ENCODE measurements at regions not wholly inside any gene's neighbourhood (a gene's known extent, or its start where the extent isn't known, plus 50 kb on each side); places are given as distances from the start of the nearest gene placed in this dataset.

DNA sequence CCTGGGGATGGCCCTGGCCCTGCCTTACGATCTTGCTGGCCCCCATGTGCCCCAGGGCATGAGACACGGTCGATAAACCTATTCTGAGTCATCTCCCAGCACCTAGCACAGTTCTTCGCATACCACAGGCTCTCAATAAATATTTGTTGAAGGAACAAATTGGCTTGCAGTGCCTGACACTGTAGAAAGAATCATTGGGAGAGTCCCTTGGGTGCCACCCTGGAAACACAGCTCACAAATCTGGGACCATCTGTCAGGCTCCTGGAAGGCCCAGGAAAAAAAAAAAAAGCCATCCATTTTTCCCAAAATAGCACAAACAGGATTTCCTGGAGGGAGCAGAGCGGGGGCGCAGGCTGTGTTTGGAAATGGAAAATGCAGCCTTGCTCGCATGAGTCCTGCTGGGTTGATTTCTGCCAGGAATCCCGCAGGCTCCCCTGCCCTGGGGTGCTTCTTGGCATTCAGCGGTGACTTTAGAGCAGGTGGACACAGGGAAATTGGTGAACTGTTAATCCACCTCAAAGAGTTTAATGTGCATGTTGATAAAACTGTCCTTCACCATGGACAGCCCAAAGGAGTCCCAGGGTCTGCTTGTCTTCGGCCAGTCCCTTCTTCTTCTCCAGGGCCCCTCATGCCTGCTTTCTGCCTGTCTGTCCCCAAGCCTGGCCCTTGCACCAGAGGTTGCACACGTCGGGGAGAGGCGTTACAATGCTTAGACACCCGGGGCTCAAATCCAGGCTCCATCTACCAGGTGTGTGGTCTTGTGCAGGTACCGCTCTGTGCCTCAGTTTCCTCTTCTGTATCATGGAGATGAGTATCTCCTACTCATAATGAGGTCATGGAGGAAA lies 106.1 kb upstream of the RFLNA start:
- peak; percentile 17 for DNase-seq (ENCODE audit: low spot score)

DNA sequence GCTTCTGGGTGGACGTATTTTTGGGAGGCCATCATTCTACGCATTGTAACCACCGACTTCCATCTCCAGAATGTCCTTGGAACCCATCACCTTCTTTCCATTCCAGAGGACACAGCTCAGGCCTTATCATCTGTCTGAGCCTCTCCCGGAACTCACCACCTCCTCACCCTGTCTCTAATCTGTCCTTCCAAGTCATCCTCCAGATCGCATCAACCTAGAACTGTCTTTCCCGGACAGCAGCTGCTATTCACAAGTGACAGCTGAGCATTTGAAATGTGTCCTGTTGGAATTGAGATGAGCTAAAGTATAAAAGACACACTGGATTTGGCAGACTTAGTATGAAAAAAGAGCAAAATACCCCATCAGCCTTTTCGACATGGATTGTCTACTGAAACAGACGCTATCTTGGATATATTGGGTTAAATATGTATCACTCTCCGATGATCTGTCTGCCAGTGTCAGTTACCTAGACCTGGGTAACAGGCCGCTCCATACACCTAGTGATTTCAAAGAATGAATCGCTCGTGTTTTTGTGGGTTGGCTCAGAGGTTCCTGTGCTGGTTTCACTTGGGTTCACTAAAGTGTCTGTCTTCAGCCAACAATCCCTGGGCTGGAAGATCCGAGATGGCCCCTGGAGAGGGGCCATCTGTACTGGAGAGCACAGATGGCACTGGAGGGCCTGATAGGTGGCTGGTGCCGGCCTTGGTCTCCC lies 104.4 kb upstream of the RFLNA start:
- DNase-seq (ENCODE audit: low spot score): no peak

- DNase-seq (ENCODE audit: low spot score): peak; percentile 24
These were observed 103.9 kb upstream of the RFLNA start for GRCh38 chr12:124191024-124191359.

DNA sequence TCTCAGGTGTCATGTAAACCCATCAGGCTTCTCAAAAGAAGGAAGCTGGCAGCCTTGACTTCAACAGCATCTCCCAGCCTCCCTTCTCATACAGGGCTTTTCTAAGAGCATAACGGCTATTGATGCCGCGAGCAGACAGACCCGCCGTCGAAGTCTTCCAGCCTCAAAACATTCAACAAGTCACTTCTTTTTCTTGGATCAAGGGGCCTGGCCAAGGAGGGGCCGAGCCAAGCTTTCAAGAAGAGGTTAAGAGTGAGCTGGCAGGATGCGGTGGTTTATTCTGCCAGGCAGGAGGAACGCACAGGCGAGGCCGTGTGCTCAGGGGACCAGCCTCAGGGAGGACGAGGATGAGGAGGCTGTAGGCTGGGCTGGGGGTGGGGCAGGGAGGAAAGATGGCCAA lies 102.9 kb upstream of the RFLNA start:
- DNase-seq (ENCODE audit: low spot score): no peak

DNA sequence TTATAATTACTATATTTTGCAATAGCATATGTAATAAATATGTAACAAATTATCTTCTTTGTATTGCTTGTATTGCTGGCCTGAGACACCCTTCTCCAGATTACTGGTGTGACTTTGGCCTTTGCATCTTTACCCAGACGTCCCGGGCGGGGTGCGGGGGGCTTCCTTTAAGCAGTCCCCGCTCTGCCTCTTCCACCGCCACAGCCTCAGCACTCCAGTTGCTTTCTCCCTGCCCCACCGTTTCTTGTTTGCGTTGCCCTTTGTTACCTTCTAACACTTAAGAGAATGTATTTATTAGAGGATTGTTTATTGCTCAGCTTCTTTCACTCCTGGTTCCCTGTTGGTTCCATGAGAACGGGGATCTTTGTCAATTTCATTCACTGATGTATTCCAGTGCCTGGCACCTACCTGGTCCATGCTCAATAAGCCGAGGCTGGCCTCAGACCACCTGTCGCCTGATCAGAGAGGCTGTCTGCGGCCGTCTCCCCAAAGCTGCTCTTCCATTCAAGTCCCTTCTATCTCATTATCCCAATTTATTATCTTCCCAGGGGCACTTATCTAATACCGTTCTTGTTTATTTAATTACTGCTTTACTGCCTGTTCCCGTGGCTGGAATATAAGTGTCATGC lies 100.5 kb upstream of the RFLNA start:
- DNase-seq (ENCODE audit: low spot score): no peak

GRCh38 chr12:124194893-124195566 lies 99.9 kb upstream of the RFLNA start:
- DNase-seq (ENCODE audit: low spot score): no peak

- DNase-seq (ENCODE audit: low spot score): no peak
These were observed 99.3 kb upstream of the RFLNA start for GRCh38 chr12:124195567-124195942.

- no peak for DNase-seq (ENCODE audit: low spot score)
These were observed 98.7 kb upstream of the RFLNA start for GRCh38 chr12:124196236-124196635.

- no peak for DNase-seq (ENCODE audit: low spot score)
These were observed 93.6 kb upstream of the RFLNA start for GRCh38 chr12:124201248-124201647.

GRCh38 chr12:124203176-124203575 lies 91.7 kb upstream of the RFLNA start:
- DNase-seq (ENCODE audit: low spot score): no peak

GRCh38 chr12:124205405-124205804 lies 89.5 kb upstream of the RFLNA start:
- DNase-seq (ENCODE audit: low spot score): no peak

GRCh38 chr12:124207049-124207448 lies 87.8 kb upstream of the RFLNA start:
- no peak for DNase-seq (ENCODE audit: low spot score)

GRCh38 chr12:124207617-124208016 lies 87.3 kb upstream of the RFLNA start:
- DNase-seq (ENCODE audit: low spot score): no peak

DNA sequence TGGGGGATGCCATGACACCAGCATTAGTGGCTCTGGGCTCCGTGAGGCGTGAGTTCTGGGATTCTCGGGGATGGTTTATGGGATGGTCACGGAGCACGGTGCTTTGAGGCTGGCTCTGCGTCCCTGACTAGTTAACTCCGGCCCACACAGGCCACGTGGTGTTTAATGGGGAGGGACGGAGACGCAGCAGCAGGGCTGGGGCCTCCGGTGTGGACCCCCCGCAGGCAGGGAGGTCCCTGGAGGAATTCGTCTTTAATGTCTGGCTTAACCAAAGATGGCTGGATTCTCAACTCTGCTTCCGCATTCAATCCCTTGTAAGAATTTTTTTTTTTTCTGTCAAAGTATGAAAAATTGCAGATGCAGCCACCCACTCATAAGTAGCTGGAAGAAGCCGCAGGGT lies 86.4 kb upstream of the RFLNA start:
- no peak for DNase-seq (ENCODE audit: low spot score)

- DNase-seq (ENCODE audit: low spot score): no peak
These were observed 83.8 kb upstream of the RFLNA start for GRCh38 chr12:124210991-124211577.

DNA sequence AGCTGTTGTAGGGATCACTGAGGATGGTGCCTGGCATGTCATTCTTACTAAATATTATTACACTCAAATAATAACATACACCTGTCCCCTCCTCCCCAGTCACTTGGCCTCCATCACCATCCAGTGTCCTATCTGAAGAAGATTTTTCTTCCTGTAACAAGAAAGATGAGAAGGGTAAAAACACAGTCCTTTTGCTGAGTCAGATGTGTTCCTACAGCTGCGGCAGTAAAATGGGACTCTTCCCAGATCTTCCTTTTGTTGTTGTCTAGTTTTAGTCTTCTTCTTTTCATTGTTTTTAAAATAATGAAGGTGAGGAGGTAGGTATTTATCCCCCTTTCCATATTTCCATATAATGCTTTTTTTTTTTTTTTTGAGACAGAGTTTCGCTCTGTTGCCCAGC lies 83.1 kb upstream of the RFLNA start:
- DNase-seq (ENCODE audit: low spot score): no peak

DNA sequence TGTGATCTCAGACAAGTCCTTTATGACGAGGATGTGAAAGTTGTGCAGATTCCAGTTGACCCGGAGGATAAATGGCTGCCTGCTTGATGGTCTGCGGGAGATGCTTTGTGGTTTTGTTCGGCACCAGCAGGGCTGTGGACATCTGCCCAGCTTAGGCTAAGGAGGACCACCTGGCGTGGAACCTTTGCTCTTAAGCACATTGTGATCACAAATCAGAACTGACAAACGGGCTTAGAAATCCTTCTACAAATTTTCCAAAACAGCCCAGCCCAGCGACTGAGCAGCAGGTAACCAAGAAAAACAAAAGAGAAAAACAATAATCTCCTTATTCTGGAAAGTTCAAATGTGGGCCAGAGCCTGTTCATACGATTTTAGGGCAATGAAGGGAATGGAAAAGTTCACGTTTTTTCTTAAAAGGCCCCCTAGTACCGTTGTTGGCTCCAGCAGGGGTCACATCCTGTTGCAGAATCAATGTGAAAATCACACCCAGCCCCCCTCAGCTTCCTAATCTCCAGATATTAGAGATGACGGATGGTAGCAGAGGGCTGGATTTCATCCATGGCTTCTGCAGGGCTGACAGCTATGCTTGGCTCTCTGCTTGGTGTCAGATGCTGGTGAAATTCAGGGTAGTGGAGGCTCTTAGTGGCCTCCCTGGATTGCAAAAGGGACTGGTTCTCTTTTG lies 81.1 kb upstream of the RFLNA start:
- DNase-seq (ENCODE audit: low spot score): no peak

DNA sequence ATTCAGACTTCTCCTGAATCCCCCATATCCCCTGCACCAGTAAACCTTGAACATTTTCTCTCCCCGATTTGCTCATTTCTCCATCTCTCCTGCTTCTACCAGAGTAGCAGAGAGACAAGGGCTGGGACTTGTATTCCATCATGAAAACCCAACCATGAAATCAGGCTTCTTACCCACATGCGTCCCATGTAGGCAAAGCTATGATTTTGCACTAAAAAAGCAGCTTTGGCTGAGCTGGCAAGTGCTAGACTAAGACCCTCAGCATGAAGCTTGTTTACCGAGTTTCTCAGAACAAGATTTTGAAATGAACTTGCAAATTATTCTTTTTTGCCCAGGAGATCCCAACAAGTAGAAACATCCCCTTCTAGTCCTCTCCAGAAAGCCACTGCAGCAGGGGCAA lies 80.3 kb upstream of the RFLNA start:
- no peak for DNase-seq (ENCODE audit: low spot score)

- DNase-seq (ENCODE audit: low spot score): no peak
These were observed 77.9 kb upstream of the RFLNA start for GRCh38 chr12:124216966-124217365.

DNA sequence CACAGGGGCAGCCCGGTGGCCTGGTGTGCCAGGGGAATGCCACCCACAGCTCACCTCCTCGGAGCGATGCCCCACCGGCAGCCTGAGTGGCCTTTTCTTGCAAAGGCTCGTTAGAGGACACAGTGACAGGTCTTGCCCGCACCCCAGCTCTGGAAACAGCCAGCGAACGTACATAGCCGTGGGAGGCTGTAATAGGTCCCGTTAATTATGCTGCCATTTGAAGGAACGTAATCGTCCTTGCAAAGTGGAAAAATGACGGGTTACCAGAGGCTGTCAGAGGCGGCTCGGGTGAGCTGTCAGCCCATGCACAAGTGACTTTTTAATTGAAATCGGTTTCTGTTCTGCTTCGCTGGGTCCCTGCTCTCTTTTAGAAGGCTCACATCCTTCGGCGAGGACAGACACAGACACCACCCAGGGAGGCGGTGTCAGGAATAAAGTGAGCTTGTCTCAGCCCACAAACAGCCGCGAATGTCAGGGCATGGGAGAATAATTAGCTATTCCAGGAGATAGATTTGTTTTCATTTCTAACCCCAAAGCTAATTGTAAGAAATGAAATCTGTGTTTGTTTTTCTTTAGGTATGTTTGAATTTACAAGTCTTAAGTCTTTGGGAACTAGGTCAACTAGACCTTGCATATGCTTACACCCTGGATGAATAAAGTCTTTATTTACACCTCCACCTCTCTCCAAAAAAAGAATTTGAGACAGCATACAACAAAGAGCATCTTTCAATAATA lies 77.2 kb upstream of the RFLNA start:
- no peak for DNase-seq (ENCODE audit: low spot score)

GRCh38 chr12:124218243-124218560 lies 76.7 kb upstream of the RFLNA start:
- DNase-seq (ENCODE audit: low spot score): no peak

Measured in HuH-7 (cell line).